ENCODE measurements at regions not wholly inside any gene's neighbourhood (a gene's known extent, or its start where the extent isn't known, plus 50 kb on each side); places are given as distances from the start of the nearest gene placed in this dataset.

GRCh38 chr1:55352080-55352810 is 137.1 kb upstream of the USP24 start:
- TF ChIP-seq EZH2 (IDR thresholded peaks at IDR 0.05; ENCODE audit: low read depth, low read length, severe bottlenecking): no peak
- no peak for TF ChIP-seq ASH2L (IDR thresholded peaks at IDR 0.05; ENCODE audit: low read length)
- TF ChIP-seq CTCF (IDR thresholded peaks at IDR 0.05; ENCODE audit: control extremely low read depth in 1 of 3, insufficient read depth in 1 of 3, low read depth in 1 of 3, low read length in 3 of 3): no peak
